ENCODE measurements at regions not wholly inside any gene's neighbourhood (a gene's known extent, or its start where the extent isn't known, plus 50 kb on each side); places are given as distances from the start of the nearest gene placed in this dataset.

- Histone ChIP-seq H3K27ac (ENCODE audit: low read depth) (no peak overlapping the region), H2AFZ (no peak overlapping the region), H3K4me1 (ENCODE audit: insufficient read depth) (no peaks in the 10 kb centered on the region), H3F3A (replicated peaks; ENCODE audit: low read depth) (no peaks in the 10 kb centered on the region), H3K4me3 (no peak overlapping the region), H3K36me3 (ENCODE audit: insufficient read depth) (no peaks in the 10 kb centered on the region), H3K4me2 (no peak overlapping the region), H3K9me2 (ENCODE audit: insufficient read depth) (no peaks in the 10 kb centered on the region), H3K27me3 (ENCODE audit: insufficient read depth) (no peaks in the 10 kb centered on the region), H3K79me2 (replicated peaks; ENCODE audit: insufficient read depth) (no peaks in the 10 kb centered on the region), H4K20me1 (replicated peaks; ENCODE audit: insufficient read depth) (no peaks in the 10 kb centered on the region)
- Mint-ChIP-seq H3K27ac (no peak overlapping the region), H3K27me3 (ENCODE audit: insufficient read depth, low read depth, poor library complexity) (no peaks in the 10 kb centered on the region), H3K36me3 (ENCODE audit: low read depth) (peaks cover 47% of the 10 kb centered on the region), H3K4me3 (no peak overlapping the region), H3K4me1 (no peaks in the 10 kb centered on the region), H3K9me3 (peaks cover 96% of the 10 kb centered on the region)
- no peak for TF ChIP-seq STAT1 (IDR thresholded peaks at IDR 0.05; ENCODE audit: unreplicated experiment)
- no peak for TF ChIP-seq ZNF114 (CRISPR knock-in tag; IDR thresholded peaks at IDR 0.05)
- TF ChIP-seq ZNF331 (CRISPR knock-in tag; IDR thresholded peaks at IDR 0.05; ENCODE audit: low read depth), result no peak
- TF ChIP-seq, protein P1, sequence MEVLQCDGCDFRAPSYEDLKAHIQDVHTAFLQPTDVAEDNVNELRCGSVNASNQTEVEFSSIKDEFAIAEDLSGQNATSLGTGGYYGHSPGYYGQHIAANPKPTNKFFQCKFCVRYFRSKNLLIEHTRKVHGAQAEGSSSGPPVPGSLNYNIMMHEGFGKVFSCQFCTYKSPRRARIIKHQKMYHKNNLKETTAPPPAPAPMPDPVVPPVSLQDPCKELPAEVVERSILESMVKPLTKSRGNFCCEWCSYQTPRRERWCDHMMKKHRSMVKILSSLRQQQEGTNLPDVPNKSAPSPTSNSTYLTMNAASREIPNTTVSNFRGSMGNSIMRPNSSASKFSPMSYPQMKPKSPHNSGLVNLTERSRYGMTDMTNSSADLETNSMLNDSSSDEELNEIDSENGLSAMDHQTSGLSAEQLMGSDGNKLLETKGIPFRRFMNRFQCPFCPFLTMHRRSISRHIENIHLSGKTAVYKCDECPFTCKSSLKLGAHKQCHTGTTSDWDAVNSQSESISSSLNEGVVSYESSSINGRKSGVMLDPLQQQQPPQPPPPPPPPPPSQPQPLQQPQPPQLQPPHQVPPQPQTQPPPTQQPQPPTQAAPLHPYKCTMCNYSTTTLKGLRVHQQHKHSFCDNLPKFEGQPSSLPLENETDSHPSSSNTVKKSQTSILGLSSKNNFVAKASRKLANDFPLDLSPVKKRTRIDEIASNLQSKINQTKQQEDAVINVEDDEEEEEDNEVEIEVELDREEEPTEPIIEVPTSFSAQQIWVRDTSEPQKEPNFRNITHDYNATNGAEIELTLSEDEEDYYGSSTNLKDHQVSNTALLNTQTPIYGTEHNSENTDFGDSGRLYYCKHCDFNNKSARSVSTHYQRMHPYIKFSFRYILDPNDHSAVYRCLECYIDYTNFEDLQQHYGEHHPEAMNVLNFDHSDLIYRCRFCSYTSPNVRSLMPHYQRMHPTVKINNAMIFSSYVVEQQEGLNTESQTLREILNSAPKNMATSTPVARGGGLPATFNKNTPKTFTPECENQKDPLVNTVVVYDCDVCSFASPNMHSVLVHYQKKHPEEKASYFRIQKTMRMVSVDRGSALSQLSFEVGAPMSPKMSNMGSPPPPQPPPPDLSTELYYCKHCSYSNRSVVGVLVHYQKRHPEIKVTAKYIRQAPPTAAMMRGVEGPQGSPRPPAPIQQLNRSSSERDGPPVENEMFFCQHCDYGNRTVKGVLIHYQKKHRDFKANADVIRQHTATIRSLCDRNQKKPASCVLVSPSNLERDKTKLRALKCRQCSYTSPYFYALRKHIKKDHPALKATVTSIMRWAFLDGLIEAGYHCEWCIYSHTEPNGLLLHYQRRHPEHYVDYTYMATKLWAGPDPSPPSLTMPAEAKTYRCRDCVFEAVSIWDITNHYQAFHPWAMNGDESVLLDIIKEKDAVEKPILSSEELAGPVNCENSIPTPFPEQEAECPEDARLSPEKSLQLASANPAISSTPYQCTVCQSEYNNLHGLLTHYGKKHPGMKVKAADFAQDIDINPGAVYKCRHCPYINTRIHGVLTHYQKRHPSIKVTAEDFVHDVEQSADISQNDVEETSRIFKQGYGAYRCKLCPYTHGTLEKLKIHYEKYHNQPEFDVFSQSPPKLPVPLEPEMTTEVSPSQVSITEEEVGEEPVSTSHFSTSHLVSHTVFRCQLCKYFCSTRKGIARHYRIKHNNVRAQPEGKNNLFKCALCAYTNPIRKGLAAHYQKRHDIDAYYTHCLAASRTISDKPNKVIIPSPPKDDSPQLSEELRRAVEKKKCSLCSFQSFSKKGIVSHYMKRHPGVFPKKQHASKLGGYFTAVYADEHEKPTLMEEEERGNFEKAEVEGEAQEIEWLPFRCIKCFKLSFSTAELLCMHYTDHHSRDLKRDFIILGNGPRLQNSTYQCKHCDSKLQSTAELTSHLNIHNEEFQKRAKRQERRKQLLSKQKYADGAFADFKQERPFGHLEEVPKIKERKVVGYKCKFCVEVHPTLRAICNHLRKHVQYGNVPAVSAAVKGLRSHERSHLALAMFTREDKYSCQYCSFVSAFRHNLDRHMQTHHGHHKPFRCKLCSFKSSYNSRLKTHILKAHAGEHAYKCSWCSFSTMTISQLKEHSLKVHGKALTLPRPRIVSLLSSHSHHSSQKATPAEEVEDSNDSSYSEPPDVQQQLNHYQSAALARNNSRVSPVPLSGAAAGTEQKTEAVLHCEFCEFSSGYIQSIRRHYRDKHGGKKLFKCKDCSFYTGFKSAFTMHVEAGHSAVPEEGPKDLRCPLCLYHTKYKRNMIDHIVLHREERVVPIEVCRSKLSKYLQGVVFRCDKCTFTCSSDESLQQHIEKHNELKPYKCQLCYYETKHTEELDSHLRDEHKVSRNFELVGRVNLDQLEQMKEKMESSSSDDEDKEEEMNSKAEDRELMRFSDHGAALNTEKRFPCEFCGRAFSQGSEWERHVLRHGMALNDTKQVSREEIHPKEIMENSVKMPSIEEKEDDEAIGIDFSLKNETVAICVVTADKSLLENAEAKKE (CRISPR knock-in tag; IDR thresholded peaks at IDR 0.05), result no peak
- TF ChIP-seq POLR2AphosphoS5 (IDR thresholded peaks at IDR 0.05; ENCODE audit: low read depth), result no peak
- no peak for TF ChIP-seq EZH2phosphoT487 (IDR thresholded peaks at IDR 0.05; ENCODE audit: unreplicated experiment)
- no peak for TF ChIP-seq JUNB (IDR thresholded peaks at IDR 0.05; ENCODE audit: unreplicated experiment)
- TF ChIP-seq, protein P2, sequence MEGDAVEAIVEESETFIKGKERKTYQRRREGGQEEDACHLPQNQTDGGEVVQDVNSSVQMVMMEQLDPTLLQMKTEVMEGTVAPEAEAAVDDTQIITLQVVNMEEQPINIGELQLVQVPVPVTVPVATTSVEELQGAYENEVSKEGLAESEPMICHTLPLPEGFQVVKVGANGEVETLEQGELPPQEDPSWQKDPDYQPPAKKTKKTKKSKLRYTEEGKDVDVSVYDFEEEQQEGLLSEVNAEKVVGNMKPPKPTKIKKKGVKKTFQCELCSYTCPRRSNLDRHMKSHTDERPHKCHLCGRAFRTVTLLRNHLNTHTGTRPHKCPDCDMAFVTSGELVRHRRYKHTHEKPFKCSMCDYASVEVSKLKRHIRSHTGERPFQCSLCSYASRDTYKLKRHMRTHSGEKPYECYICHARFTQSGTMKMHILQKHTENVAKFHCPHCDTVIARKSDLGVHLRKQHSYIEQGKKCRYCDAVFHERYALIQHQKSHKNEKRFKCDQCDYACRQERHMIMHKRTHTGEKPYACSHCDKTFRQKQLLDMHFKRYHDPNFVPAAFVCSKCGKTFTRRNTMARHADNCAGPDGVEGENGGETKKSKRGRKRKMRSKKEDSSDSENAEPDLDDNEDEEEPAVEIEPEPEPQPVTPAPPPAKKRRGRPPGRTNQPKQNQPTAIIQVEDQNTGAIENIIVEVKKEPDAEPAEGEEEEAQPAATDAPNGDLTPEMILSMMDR (conservative IDR thresholded peaks at IDR 0.05; ENCODE audit: low read depth in 2 of 2), result no peak
- no peak for TF ChIP-seq EZH2 (IDR thresholded peaks at IDR 0.05; ENCODE audit: low read depth, unreplicated experiment)
- DNase-seq (ENCODE audit: low spot score) (no peak), ATAC-seq (no peak)
Measured at GRCh38 chr7:63104666-63105065, 894.0 kb upstream of the ZNF722 start.
